SH-SY5Y (cell line): ENCODE measurements at regions not wholly inside any gene's neighbourhood (a gene's known extent, or its start where the extent isn't known, plus 50 kb on each side); places are given as distances from the start of the nearest gene placed in this dataset.

Experiments
- GATA2 ChIP-seq: IDR thresholded peaks from 2 replicates; pipeline ENCODE4 v1.6.1; 2011; ENCODE audit warnings: mild to moderate bottlenecking, low read depth, low read length
- GATA3 ChIP-seq: IDR thresholded peaks from 2 replicates; pipeline ENCODE4 v1.6.1; 2011; ENCODE audit warnings: low read depth, mild to moderate bottlenecking, low read length, moderate library complexity

DNA sequence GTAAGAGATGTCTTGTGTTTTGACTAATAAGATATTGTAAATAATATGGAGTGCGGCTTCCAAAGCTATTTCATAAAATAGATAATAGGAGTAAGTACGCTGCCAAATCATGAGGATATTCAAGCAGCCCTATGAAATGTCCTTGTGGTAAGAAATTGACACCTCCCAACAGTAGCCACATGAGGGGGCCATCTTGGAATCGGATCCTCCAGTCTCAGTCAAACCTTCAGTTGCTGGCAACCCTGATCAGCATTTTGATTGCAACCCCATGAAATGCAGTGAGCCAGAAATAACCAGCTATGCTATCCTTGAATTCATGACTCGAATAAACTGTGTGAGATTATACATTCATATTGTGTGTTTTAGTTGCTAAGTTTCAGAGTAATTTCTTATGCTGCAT lies 212.4 kb downstream of the PLA2G4A start:
- no peak for TF ChIP-seq GATA2
- no peak for TF ChIP-seq GATA3
